ENCODE measurements at regions not wholly inside any gene's neighbourhood (a gene's known extent, or its start where the extent isn't known, plus 50 kb on each side); places are given as distances from the start of the nearest gene placed in this dataset.

- Histone ChIP-seq H3K4me3 (no peak overlapping the region), H3K79me2 (ENCODE audit: control insufficient read depth, insufficient read depth, low read length) (no peaks in the 10 kb centered on the region), H3K36me3 (ENCODE audit: control insufficient read depth in 2 of 2, insufficient read depth in 2 of 2, low read length in 1 of 2) (no peaks in the 10 kb centered on the region), H3K4me1 (ENCODE audit: control insufficient read depth, insufficient read depth, low read length) (no peaks in the 10 kb centered on the region), H3K9me3 (replicated peaks; ENCODE audit: control insufficient read depth, insufficient read depth, low read length) (no peaks in the 10 kb centered on the region; the same call in 2 of the 3 replicates), H4K20me1 (ENCODE audit: control insufficient read depth, insufficient read depth) (no peaks in the 10 kb centered on the region), H3K9ac (ENCODE audit: control insufficient read depth, insufficient read depth, low read length) (no peak overlapping the region), H3K4me2 (ENCODE audit: control insufficient read depth, insufficient read depth) (no peak overlapping the region), H2AFZ (ENCODE audit: control insufficient read depth, low read depth, low read length) (no peak overlapping the region), H3K27ac (ENCODE audit: control insufficient read depth, insufficient read depth) (no peak overlapping the region), H3K27me3 (replicated peaks in 1 of 2; ENCODE audit: control insufficient read depth in 2 of 2, insufficient read depth in 2 of 2, low read length in 1 of 2) (no peaks in the 10 kb centered on the region)
- intact Hi-C loops (cut with micrococcal nuclease; ENCODE audit: unreplicated experiment): no loop called here
- DNase-seq (ENCODE audit: low read depth, low spot score) (no peak), ATAC-seq (no peak), FAIRE-seq (no peak)
- WGBS (ENCODE audit: insufficient coverage, insufficient replicate concordance, low lambda C conversion rate, missing lambda C conversion rate): 0% methylated on average over 2 of the region's 2 CpGs
- CTCF ChIA-PET: no interaction called here
- no peak for TF ChIP-seq RBBP5 (conservative IDR thresholded peaks at IDR 0.05)
- TF ChIP-seq SMAD1 (IDR thresholded peaks at IDR 0.05; ENCODE audit: low read depth, partially characterized antibody): no peak
- TF ChIP-seq ESRRA (IDR thresholded peaks at IDR 0.05; ENCODE audit: low read length): no peak
- no peak for TF ChIP-seq HDGF (IDR thresholded peaks at IDR 0.05)
- TF ChIP-seq ZSCAN29 (IDR thresholded peaks at IDR 0.05): no peak
- TF ChIP-seq ZNF24 (IDR thresholded peaks at IDR 0.05): no peak
- TF ChIP-seq NR2C1 (IDR thresholded peaks at IDR 0.05): no peak
- TF ChIP-seq E2F4 (IDR thresholded peaks at IDR 0.05; ENCODE audit: low read depth, low read length): no peak
- TF ChIP-seq MYB (IDR thresholded peaks at IDR 0.05; ENCODE audit: borderline replicate concordance, low read depth, low read length): no peak
- TF ChIP-seq SIN3A (IDR thresholded peaks at IDR 0.05; ENCODE audit: low read depth, low read length): no peak
- no peak for TF ChIP-seq NFYA (IDR thresholded peaks at IDR 0.05; ENCODE audit: borderline replicate concordance, low read depth, low read length)
- TF ChIP-seq E2F8 (IDR thresholded peaks at IDR 0.05; ENCODE audit: low read depth, partially characterized antibody): no peak
- no peak for TF ChIP-seq NR2C2 (IDR thresholded peaks at IDR 0.05; ENCODE audit: borderline replicate concordance, control insufficient read depth, insufficient read length, low read depth)
- no peak for TF ChIP-seq NKRF (conservative IDR thresholded peaks at IDR 0.05)
- no peak for TF ChIP-seq IRF4 (IDR thresholded peaks at IDR 0.05; ENCODE audit: low read depth, low read length)
- no peak for TF ChIP-seq CBX3 (IDR thresholded peaks at IDR 0.05; ENCODE audit: borderline replicate concordance, low read depth)
- no peak for TF ChIP-seq EP300 (IDR thresholded peaks at IDR 0.05; ENCODE audit: borderline replicate concordance in 1 of 2, control insufficient read depth in 1 of 2, low read depth in 2 of 2, low read length in 2 of 2)
- POLR2A ChIA-PET: no interaction called here
- SMC1A ChIA-PET (ENCODE audit: uncharacterized antibody, unreplicated experiment): interaction anchor here (0.6 kb wide), 1 partner anchor 260 kb away, joined by 3 read pairs; no protein-coding TSS in a partner anchor
- in situ Hi-C loops (cut with MboI): no loop called here
- RAD21 ChIA-PET (ENCODE audit: unreplicated experiment): no interaction called here
- BruUV-seq (replicated peaks): no TSS peak
Measured at GRCh38 chr16:64109241-64109640, 1012.6 kb downstream of the CDH11 start.
